ENCODE measurements at regions not wholly inside any gene's neighbourhood (a gene's known extent, or its start where the extent isn't known, plus 50 kb on each side); places are given as distances from the start of the nearest gene placed in this dataset.

GRCh38 chr2:217267758-217268157 lies 407.9 kb upstream of the TNP1 start:
- CTCF ChIA-PET = no interaction called here
- POLR2A ChIA-PET (ENCODE audit: low non-redundant PET) = no interaction called here
- no peak for DNase-seq (ENCODE audit: low spot score)
- no peak overlapping the region for H3K4me3 ChIP-seq (ENCODE audit: low read depth, low read length, poor library complexity, severe bottlenecking)
- no peaks in the 10 kb centered on the region for H3K36me3 ChIP-seq (ENCODE audit: insufficient read depth, low read length, poor library complexity, severe bottlenecking)
- TF ChIP-seq EZH2 (IDR thresholded peaks at IDR 0.05; ENCODE audit: borderline replicate concordance, low read depth, low read length, poor library complexity, severe bottlenecking) (no peak), CTCF (conservative IDR thresholded peaks at IDR 0.05; ENCODE audit: low read depth, low read length) (no peak)
- H3K4me1 ChIP-seq (ENCODE audit: insufficient read depth, low read length, poor library complexity, severe bottlenecking) = no peaks in the 10 kb centered on the region
- H3K27me3 ChIP-seq (replicated peaks; ENCODE audit: insufficient read depth, low read depth, low read length, poor library complexity) = no peaks in the 10 kb centered on the region
- H3K9me3 ChIP-seq (ENCODE audit: low read depth, low read length, poor library complexity, severe bottlenecking) = peaks cover 11% of the 10 kb centered on the region
- no peak overlapping the region for H3K27ac ChIP-seq (ENCODE audit: low read depth, low read length, poor library complexity, severe bottlenecking)
- intact Hi-C loops (cut with micrococcal nuclease; ENCODE audit: unreplicated experiment) = no loop called here
- no TSS peak for BruUV-seq (replicated peaks)

GRCh38 chr2:217263756-217264155 lies 403.9 kb upstream of the TNP1 start:
- H3K27me3 ChIP-seq (replicated peaks; ENCODE audit: insufficient read depth, low read depth, low read length, poor library complexity) = no peaks in the 10 kb centered on the region
- POLR2A ChIA-PET (ENCODE audit: low non-redundant PET) = no interaction called here

GRCh38 chr2:217262911-217263310 lies 403.0 kb upstream of the TNP1 start:
- Histone ChIP-seq H3K9me3 (ENCODE audit: low read depth, low read length, poor library complexity, severe bottlenecking) (peaks cover 9% of the 10 kb centered on the region), H3K36me3 (ENCODE audit: insufficient read depth, low read length, poor library complexity, severe bottlenecking) (no peaks in the 10 kb centered on the region), H3K27me3 (replicated peaks; ENCODE audit: insufficient read depth, low read depth, low read length, poor library complexity) (no peaks in the 10 kb centered on the region), H3K4me1 (ENCODE audit: insufficient read depth, low read length, poor library complexity, severe bottlenecking) (peaks cover 11% of the 10 kb centered on the region), H3K27ac (ENCODE audit: low read depth, low read length, poor library complexity, severe bottlenecking) (no peak overlapping the region), H3K4me3 (ENCODE audit: low read depth, low read length, poor library complexity, severe bottlenecking) (no peak overlapping the region)
- BruUV-seq (replicated peaks) = no TSS peak
- ChIA-PET POLR2A (ENCODE audit: low non-redundant PET) (no interaction called here), CTCF (no interaction called here)
- no peak for DNase-seq (ENCODE audit: low spot score)
- TF ChIP-seq CTCF (conservative IDR thresholded peaks at IDR 0.05; ENCODE audit: low read depth, low read length) (no peak), EZH2 (IDR thresholded peaks at IDR 0.05; ENCODE audit: borderline replicate concordance, low read depth, low read length, poor library complexity, severe bottlenecking) (no peak)
- intact Hi-C loops (cut with micrococcal nuclease; ENCODE audit: unreplicated experiment) = no loop called here

More at GRCh38 chr2:217263756-217264155, 403.9 kb upstream of the TNP1 start:
- H3K4me3 ChIP-seq (ENCODE audit: low read depth, low read length, poor library complexity, severe bottlenecking) = no peak overlapping the region
- TF ChIP-seq CTCF (conservative IDR thresholded peaks at IDR 0.05; ENCODE audit: low read depth, low read length) (no peak), EZH2 (IDR thresholded peaks at IDR 0.05; ENCODE audit: borderline replicate concordance, low read depth, low read length, poor library complexity, severe bottlenecking) (no peak)
- BruUV-seq (replicated peaks) = no TSS peak
- no peak for DNase-seq (ENCODE audit: low spot score)
- peaks cover 11% of the 10 kb centered on the region for H3K9me3 ChIP-seq (ENCODE audit: low read depth, low read length, poor library complexity, severe bottlenecking)
- intact Hi-C loops (cut with micrococcal nuclease; ENCODE audit: unreplicated experiment) = no loop called here
- H3K4me1 ChIP-seq (ENCODE audit: insufficient read depth, low read length, poor library complexity, severe bottlenecking) = peaks cover 11% of the 10 kb centered on the region
- no peak overlapping the region for H3K27ac ChIP-seq (ENCODE audit: low read depth, low read length, poor library complexity, severe bottlenecking)
- CTCF ChIA-PET = no interaction called here
- no peaks in the 10 kb centered on the region for H3K36me3 ChIP-seq (ENCODE audit: insufficient read depth, low read length, poor library complexity, severe bottlenecking)
